ENCODE measurements at regions not wholly inside any gene's neighbourhood (a gene's known extent, or its start where the extent isn't known, plus 50 kb on each side); places are given as distances from the start of the nearest gene placed in this dataset.

- TF ChIP-seq BCL11A (IDR thresholded peaks at IDR 0.05; ENCODE audit: low read depth in 2 of 2, low read length in 2 of 2), result no peak
- TF ChIP-seq BRCA1 (IDR thresholded peaks at IDR 0.05; ENCODE audit: low read depth, low read length), result no peak
- no peak for TF ChIP-seq CHD1 (IDR thresholded peaks at IDR 0.05; ENCODE audit: low read depth, low read length)
Measured at GRCh38 chr3:104816008-104816407, 550.7 kb upstream of the ALCAM start (continued).
